Left renal pelvis (tissue), 4 donors: ENCODE measurements at regions not wholly inside any gene's neighbourhood (a gene's known extent, or its start where the extent isn't known, plus 50 kb on each side); places are given as distances from the start of the nearest gene placed in this dataset.
A peak's percentile ranks its signal among the peaks of the same experiment; 100 is the strongest.

Source experiments
- DNase-seq, 4 donors: peaks; one replicate each; pipeline ENCODE4 v3.0.0-alpha.2; 2013; ENCODE audit warnings: low read depth in 4 of 4, low spot score in 3 of 4

GRCh38 chr1:168991667-168992475 is 114.6 kb upstream of the ATP1B1 start:
- DNase-seq: no peak

- DNase-seq: no peak
Measured at GRCh38 chr1:169001353-169001752, 105.1 kb upstream of the ATP1B1 start.

- no peak for DNase-seq
Measured at GRCh38 chr1:169003864-169004516, 102.5 kb upstream of the ATP1B1 start.

- DNase-seq: no peak
Measured at GRCh38 chr1:169005776-169006175, 100.7 kb upstream of the ATP1B1 start.

- no peak for DNase-seq
Measured at GRCh38 chr1:169009666-169010065, 96.8 kb upstream of the ATP1B1 start.

GRCh38 chr1:169012416-169012815 is 94.1 kb upstream of the ATP1B1 start:
- no peak for DNase-seq

GRCh38 chr1:169013821-169014220 is 92.7 kb upstream of the ATP1B1 start:
- DNase-seq: no peak

GRCh38 chr1:169015464-169015863 is 91.0 kb upstream of the ATP1B1 start:
- no peak for DNase-seq

GRCh38 chr1:169018751-169019150 is 87.7 kb upstream of the ATP1B1 start:
- no peak for DNase-seq

- DNase-seq: no peak
Measured at GRCh38 chr1:169019419-169020058, 87.0 kb upstream of the ATP1B1 start.

GRCh38 chr1:169020684-169021083 is 85.8 kb upstream of the ATP1B1 start:
- no peak for DNase-seq

GRCh38 chr1:169022648-169023047 is 83.8 kb upstream of the ATP1B1 start:
- DNase-seq: no peak

GRCh38 chr1:169024255-169024654 is 82.2 kb upstream of the ATP1B1 start:
- DNase-seq: no peak

- peak in 2 of 4 donors; percentile 10 to 27 for DNase-seq
Measured at GRCh38 chr1:169024800-169025271, 81.7 kb upstream of the ATP1B1 start.

- DNase-seq: no peak
Measured at GRCh38 chr1:169025412-169025811, 81.1 kb upstream of the ATP1B1 start.

GRCh38 chr1:169027607-169028320 is 78.7 kb upstream of the ATP1B1 start:
- peak in 2 of 4 donors; percentile 16 to 19 for DNase-seq

GRCh38 chr1:169031566-169032224 is 74.8 kb upstream of the ATP1B1 start:
- no peak for DNase-seq

- no peak for DNase-seq
Measured at GRCh38 chr1:169041366-169041765, 65.1 kb upstream of the ATP1B1 start.

GRCh38 chr1:169042377-169042776 is 64.1 kb upstream of the ATP1B1 start:
- DNase-seq: no peak

- DNase-seq: no peak
Measured at GRCh38 chr1:169043823-169044222, 62.7 kb upstream of the ATP1B1 start.
